SK-N-MC (cell line): ENCODE measurements at regions not wholly inside any gene's neighbourhood (a gene's known extent, or its start where the extent isn't known, plus 50 kb on each side); places are given as distances from the start of the nearest gene placed in this dataset.

Source experiments
- EZH2 ChIP-seq: fragments of 200-600 bp; sonication (generic); IDR thresholded peaks from one replicate; pipeline ENCODE4 v1.6.1; 2017; ENCODE audit warnings: antibody characterized with exemption
- POLR2AphosphoS5 ChIP-seq: IDR thresholded peaks from 2 replicates; pipeline ENCODE4 v1.6.1; 2012; ENCODE audit warnings: mild to moderate bottlenecking, low read depth, low read length, borderline replicate concordance

DNA sequence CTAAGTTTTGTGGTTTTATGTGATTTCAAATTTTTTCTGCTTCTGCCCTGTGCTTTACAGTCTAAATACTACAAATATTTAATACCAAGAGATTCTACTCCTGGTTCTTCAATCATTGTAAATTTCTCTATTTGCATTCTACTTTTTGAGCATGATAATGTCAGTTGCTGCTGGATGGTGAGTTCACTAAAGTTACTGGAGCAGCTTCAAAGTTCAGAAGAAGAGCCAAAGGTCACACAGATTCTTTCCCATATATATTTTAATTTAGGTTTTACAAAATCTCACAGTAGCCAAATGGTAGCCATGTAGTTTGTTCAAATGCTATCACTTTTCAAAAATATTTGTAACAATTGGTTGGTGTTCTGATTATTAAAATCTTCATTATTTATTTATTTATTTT, 378.7 kb downstream of the TMEM232 start:
- no peak for TF ChIP-seq POLR2AphosphoS5
- TF ChIP-seq EZH2, result no peak
